HG03108 (cell line): ENCODE measurements at regions not wholly inside any gene's neighbourhood (a gene's known extent, or its start where the extent isn't known, plus 50 kb on each side); places are given as distances from the start of the nearest gene placed in this dataset.
"Not testable (repeated sequence)": the region's sequence is repeated elsewhere in the genome, so short reads cannot be mapped to it uniquely, and the experiment has no call there.

Experiments
- ATAC-seq: cut with Tn5 transposase; IDR thresholded peaks from one replicate; pipeline ENCODE4 v1.9.1; 2021; ENCODE audit warnings: moderate library complexity; ENCODE audit not compliant: unreplicated experiment

GRCh38 chr16:72657791-72658190 is 390.1 kb downstream of the ZFHX3 start:
- ATAC-seq = peak; percentile 90

- no peak for ATAC-seq
Observed at GRCh38 chr16:72657164-72657563, 390.8 kb downstream of the ZFHX3 start.

- no peak for ATAC-seq
Observed at GRCh38 chr16:72654535-72654934, 393.4 kb downstream of the ZFHX3 start.

- no peak for ATAC-seq
Observed at GRCh38 chr16:72649254-72649944, 398.5 kb downstream of the ZFHX3 start.

- no peak for ATAC-seq
Observed at GRCh38 chr16:72646615-72647014, 401.3 kb downstream of the ZFHX3 start.

- ATAC-seq = no peak
Observed at GRCh38 chr16:72645538-72645937, 402.4 kb downstream of the ZFHX3 start.

- no peak for ATAC-seq
Observed at GRCh38 chr16:72644911-72645310, 403.0 kb downstream of the ZFHX3 start.

- ATAC-seq = no peak
Observed at GRCh38 chr16:72639494-72639893, 408.4 kb downstream of the ZFHX3 start.

- ATAC-seq = no peak
Observed at GRCh38 chr16:72637306-72637705, 410.6 kb downstream of the ZFHX3 start.

- ATAC-seq = no peak
Observed at GRCh38 chr16:72635694-72636093, 412.2 kb downstream of the ZFHX3 start.

GRCh38 chr16:72635104-72635503 is 412.8 kb downstream of the ZFHX3 start:
- no peak for ATAC-seq

- not testable (repeated sequence) for ATAC-seq
Observed at GRCh38 chr16:72627182-72627896, 420.6 kb downstream of the ZFHX3 start.

GRCh38 chr16:72626623-72627022 is 421.3 kb downstream of the ZFHX3 start:
- ATAC-seq = no peak

- ATAC-seq = no peak
Observed at GRCh38 chr16:72621651-72622050, 426.3 kb downstream of the ZFHX3 start.

GRCh38 chr16:72620853-72621252 is 427.1 kb downstream of the ZFHX3 start:
- no peak for ATAC-seq

- no peak for ATAC-seq
Observed at GRCh38 chr16:72620348-72620747, 427.6 kb downstream of the ZFHX3 start.

- ATAC-seq = no peak
Observed at GRCh38 chr16:72615856-72616255, 432.1 kb downstream of the ZFHX3 start.

- no peak for ATAC-seq
Observed at GRCh38 chr16:72612718-72613117, 435.2 kb downstream of the ZFHX3 start.

GRCh38 chr16:72612256-72612655 is 435.7 kb downstream of the ZFHX3 start:
- ATAC-seq = no peak

- no peak for ATAC-seq
Observed at GRCh38 chr16:72609933-72610332, 438.0 kb upstream of the PMFBP1 start.

- ATAC-seq = no peak
Observed at GRCh38 chr16:72609066-72609465, 437.1 kb upstream of the PMFBP1 start.

GRCh38 chr16:72604375-72604774 is 432.4 kb upstream of the PMFBP1 start:
- no peak for ATAC-seq

GRCh38 chr16:72602499-72602898 is 430.5 kb upstream of the PMFBP1 start:
- no peak for ATAC-seq
